H1 (cell line): ENCODE measurements at regions not wholly inside any gene's neighbourhood (a gene's known extent, or its start where the extent isn't known, plus 50 kb on each side); places are given as distances from the start of the nearest gene placed in this dataset.

Experiments
- CTCF ChIA-PET: fragments of 300-600 bp; sonication (Branson Sonifier 250); formaldehyde crosslinking; loops from one replicate; lab custom pipeline; 2021; ENCODE audit not compliant: partially characterized antibody; lab: Charles Lee
- POLR2A ChIA-PET: fragments of 300-600 bp; sonication (Branson Sonifier 250); formaldehyde crosslinking; loops from one replicate; lab custom pipeline; 2021; ENCODE audit warnings: inconsistent platforms; ENCODE audit not compliant: partially characterized antibody; lab: Charles Lee
- DNase-seq, 2 experiments: peaks; one replicate each; pipeline versions ENCODE4 v3.0.0 to v3.0.0-alpha.2; 2010 to 2022; ENCODE audit warnings: low spot score in 2 of 2, low read depth in 1 of 2, mixed read lengths in 1 of 2
- FAIRE-seq: peaks from 2 replicates; lab custom pipeline; 2011; peaks lifted over from hg19 to GRCh38; lab: Jason Lieb, UNC
- H2AFZ ChIP-seq: 2 replicates; pipeline ENCODE4 v1.8.1; 2012; ENCODE audit warnings: low read length, inconsistent platforms
- H2AK5ac ChIP-seq: 2 replicates; pipeline ENCODE4 v1.6.1; 2013; ENCODE audit warnings: low read depth, low read length
- H2BK120ac ChIP-seq: replicated peaks from 2 replicates; pipeline ENCODE3; 2013; ENCODE audit warnings: low read depth, low read length, inconsistent platforms
- H2BK12ac ChIP-seq: 2 replicates; pipeline ENCODE4 v1.6.1; 2013; ENCODE audit warnings: low read depth, low read length
- H2BK15ac ChIP-seq: 2 replicates; pipeline ENCODE4 v1.6.1; 2013; ENCODE audit warnings: low read length
- H2BK20ac ChIP-seq: 2 replicates; pipeline ENCODE4 v1.6.1; 2013; ENCODE audit warnings: low read length
- H2BK5ac ChIP-seq: 2 replicates; pipeline ENCODE4 v1.6.1; 2013; ENCODE audit warnings: low read depth, low read length
- H3K14ac ChIP-seq: 2 replicates; pipeline ENCODE4 v1.6.1; 2013; ENCODE audit warnings: inconsistent platforms; ENCODE audit not compliant: insufficient read length
- H3K18ac ChIP-seq: 2 replicates; pipeline ENCODE4 v1.6.1; 2013; ENCODE audit warnings: low read length; ENCODE audit errors: extremely low read depth
- H3K23ac ChIP-seq: 2 replicates; pipeline ENCODE4 v1.6.1; 2013; ENCODE audit warnings: inconsistent platforms; ENCODE audit not compliant: insufficient read length
- H3K23me2 ChIP-seq: 2 replicates; pipeline ENCODE4 v1.6.1; 2013; ENCODE audit warnings: low read depth, low read length
- H3K27ac ChIP-seq: 2 replicates; pipeline ENCODE4 v1.6.1; 2011; ENCODE audit warnings: low read depth, low read length, inconsistent platforms
- H3K27me3 ChIP-seq, 4 experiments: replicated peaks in 1 of 4; 1 replicate in 1 of 4; 2 replicates in 3 of 4; pipeline versions ENCODE4 v1.6.1 to v1.8.1; 2011 to 2013; ENCODE audit warnings: low read length in 3 of 4, mild to moderate bottlenecking in 3 of 4, inconsistent platforms in 2 of 4, mixed read lengths in 2 of 4, moderate library complexity in 1 of 4; ENCODE audit not compliant: control insufficient read depth in 3 of 4, insufficient read depth in 3 of 4; ENCODE audit errors: extremely low read depth in 1 of 4
- H3K36me3 ChIP-seq, 4 experiments: 2 replicates each; pipeline versions ENCODE4 v1.6.1 to v1.8.1; 2011 to 2013; ENCODE audit warnings: mild to moderate bottlenecking in 4 of 4, low read length in 3 of 4, moderate library complexity in 2 of 4, control low read depth in 1 of 4, inconsistent platforms in 1 of 4; ENCODE audit not compliant: insufficient read depth in 4 of 4, control insufficient read depth in 2 of 4
- H3K4ac ChIP-seq: replicated peaks from 2 replicates; pipeline ENCODE3; 2013; ENCODE audit warnings: low read length, low read depth, mixed read lengths, inconsistent platforms; ENCODE audit not compliant: insufficient read length
- H3K4me1 ChIP-seq, 4 experiments: replicated peaks in 1 of 4; 1 replicate in 1 of 4; 2 replicates in 3 of 4; pipeline versions ENCODE4 v1.6.1 to v1.8.1; 2011 to 2013; ENCODE audit warnings: low read length in 3 of 4, inconsistent platforms in 2 of 4, mixed read lengths in 1 of 4; ENCODE audit not compliant: insufficient read depth in 4 of 4, control insufficient read depth in 3 of 4
- H3K4me2 ChIP-seq, 2 experiments: 2 replicates each; pipeline versions ENCODE4 v1.6.1 to v1.8.1; 2011 to 2013; ENCODE audit warnings: low read depth in 2 of 2, low read length in 2 of 2, control low read depth in 1 of 2, inconsistent platforms in 1 of 2, mild to moderate bottlenecking in 1 of 2; ENCODE audit not compliant: insufficient read depth in 1 of 2
- H3K4me3 ChIP-seq, 4 experiments: fragments of 200-600, 300-600 bp in 1 of 4; sonication (generic), shearing (Covaris generic), sonication (Bioruptor Twin) in 1 of 4; 2 replicates each; pipeline versions ENCODE4 v1.5.1 to v1.8.1; 2011 to 2016; ENCODE audit warnings: low read length in 4 of 4, low read depth in 3 of 4, control low read depth in 2 of 4, inconsistent platforms in 2 of 4, mild to moderate bottlenecking in 2 of 4, mixed read lengths in 1 of 4, moderate library complexity in 1 of 4; ENCODE audit not compliant: insufficient read depth in 2 of 4; ENCODE audit errors: extremely low read depth in 1 of 4
- H3K56ac ChIP-seq: replicated peaks from 2 replicates; pipeline ENCODE3; 2013; ENCODE audit warnings: low read depth, mild to moderate bottlenecking, mixed read lengths, low read length, inconsistent platforms; ENCODE audit not compliant: insufficient read length
- H3K79me1 ChIP-seq: 2 replicates; pipeline ENCODE4 v1.6.1; 2013; ENCODE audit warnings: low read depth, low read length, control low read depth
- H3K79me2 ChIP-seq, 2 experiments: 2 replicates each; pipeline versions ENCODE4 v1.6.1 to v1.8.1; 2012 to 2013; ENCODE audit warnings: low read length in 2 of 2, mild to moderate bottlenecking in 2 of 2, inconsistent platforms in 1 of 2; ENCODE audit not compliant: insufficient read depth in 2 of 2, control insufficient read depth in 1 of 2
- H3K9ac ChIP-seq, 4 experiments: replicated peaks in 1 of 4; 1 replicate in 1 of 4; 2 replicates in 3 of 4; pipeline versions ENCODE4 v1.6.1 to v1.8.1; 2011 to 2013; ENCODE audit warnings: low read depth in 3 of 4, low read length in 3 of 4, control low read depth in 2 of 4, mild to moderate bottlenecking in 2 of 4, moderate library complexity in 2 of 4, inconsistent platforms in 1 of 4; ENCODE audit errors: extremely low read depth in 1 of 4
- H3K9me3 ChIP-seq, 2 experiments: 2 replicates each; pipeline versions ENCODE4 v1.6.1 to v1.8.1; 2012 to 2013; ENCODE audit warnings: mild to moderate bottlenecking in 2 of 2, moderate library complexity in 2 of 2, control low read depth in 1 of 2, inconsistent platforms in 1 of 2, low read depth in 1 of 2, low read length in 1 of 2, mixed read lengths in 1 of 2; ENCODE audit not compliant: insufficient read depth in 2 of 2
- H4K20me1 ChIP-seq, 2 experiments: replicated peaks in 1 of 2; 2 replicates each; pipeline versions ENCODE3 to v1.8.1; 2011 to 2013; ENCODE audit warnings: inconsistent platforms in 2 of 2, low read length in 2 of 2, mild to moderate bottlenecking in 1 of 2; ENCODE audit not compliant: insufficient read depth in 2 of 2, control insufficient read depth in 1 of 2
- H4K5ac ChIP-seq: 2 replicates; pipeline ENCODE4 v1.6.1; 2013; ENCODE audit warnings: low read length, low read depth, mixed read lengths, inconsistent platforms; ENCODE audit not compliant: insufficient read length
- H4K8ac ChIP-seq: 2 replicates; pipeline ENCODE4 v1.8.0; 2013; ENCODE audit warnings: mild to moderate bottlenecking, moderate library complexity, low read length, inconsistent platforms; ENCODE audit not compliant: insufficient read depth; ENCODE audit errors: extremely low read depth
- H4K91ac ChIP-seq: replicated peaks from 2 replicates; pipeline ENCODE3; 2013; ENCODE audit warnings: low read length, mixed read lengths, inconsistent platforms; ENCODE audit not compliant: insufficient read length
- BACH1 ChIP-seq: IDR thresholded peaks from 2 replicates; pipeline ENCODE4 v1.6.1; 2012; ENCODE audit warnings: low read length, improper control_type of control experiment
- CBX5 ChIP-seq: fragments of 300-800, 300-1000 bp; sonication (generic); IDR thresholded peaks from 2 replicates; pipeline ENCODE4 v1.7.1; 2016; ENCODE audit warnings: antibody characterized with exemption, low read length, low read depth
- CEBPB ChIP-seq: IDR thresholded peaks from 2 replicates; pipeline ENCODE4 v1.6.1; 2012; ENCODE audit warnings: low read depth, low read length
- EZH2 ChIP-seq: fragments of 200-600 bp; sonication (generic); IDR thresholded peaks from 2 replicates; pipeline ENCODE4 v1.7.1; 2012; ENCODE audit warnings: low read depth, mild to moderate bottlenecking, moderate library complexity, low read length, inconsistent platforms; ENCODE audit not compliant: severe bottlenecking
- HDAC6 ChIP-seq: IDR thresholded peaks from one replicate; pipeline ENCODE4 v1.7.1; 2012; ENCODE audit warnings: low read depth, mild to moderate bottlenecking, inconsistent platforms, low read length, moderate library complexity
- NRF1 ChIP-seq: IDR thresholded peaks from 2 replicates; pipeline ENCODE4 v1.6.1; 2011; ENCODE audit warnings: mild to moderate bottlenecking, low read depth, low read length, improper control_type of control experiment
- RFX5 ChIP-seq: IDR thresholded peaks from 2 replicates; pipeline ENCODE4 v1.6.1; 2011; ENCODE audit warnings: low read depth, low read length, improper control_type of control experiment, borderline replicate concordance
- SP1 ChIP-seq: IDR thresholded peaks from 2 replicates; pipeline ENCODE4 v1.6.1; 2011; ENCODE audit warnings: low read depth, low read length
- TEAD4 ChIP-seq: IDR thresholded peaks from 2 replicates; pipeline ENCODE4 v1.6.1; 2012; ENCODE audit warnings: low read depth, low read length, inconsistent platforms, mixed read lengths
- USF2 ChIP-seq: IDR thresholded peaks from 2 replicates; pipeline ENCODE4 v1.6.1; 2011; ENCODE audit warnings: low read length, improper control_type of control experiment
- ZNF274 ChIP-seq: IDR thresholded peaks from 2 replicates; pipeline ENCODE4 v1.7.0; 2012; ENCODE audit warnings: low read length, borderline replicate concordance; ENCODE audit errors: extremely low read depth
- WGBS, 2 experiments: shearing (Covaris generic) in 1 of 2; methylation state at CpG; one replicate each; pipeline versions ENCODE4 v1.1.6 to v1.1.7; 2013 to 2015; ENCODE audit warnings: low lambda C conversion rate in 2 of 2, mixed read lengths in 2 of 2, inconsistent platforms in 1 of 2, low coverage in 1 of 2, missing lambda C conversion rate in 1 of 2; ENCODE audit not compliant: insufficient replicate concordance in 2 of 2, insufficient coverage in 1 of 2, insufficient read length in 1 of 2; ENCODE audit errors: extremely low coverage in 1 of 2, missing lambda C conversion rate in 1 of 2; 5-methylcytosine and 5-hydroxymethylcytosine counted together
- TF ChIP-seq, protein P1 (sequence below): IDR thresholded peaks from 2 replicates; pipeline ENCODE4 v1.6.1; 2012; ENCODE audit warnings: low read length, inconsistent platforms

DNA sequence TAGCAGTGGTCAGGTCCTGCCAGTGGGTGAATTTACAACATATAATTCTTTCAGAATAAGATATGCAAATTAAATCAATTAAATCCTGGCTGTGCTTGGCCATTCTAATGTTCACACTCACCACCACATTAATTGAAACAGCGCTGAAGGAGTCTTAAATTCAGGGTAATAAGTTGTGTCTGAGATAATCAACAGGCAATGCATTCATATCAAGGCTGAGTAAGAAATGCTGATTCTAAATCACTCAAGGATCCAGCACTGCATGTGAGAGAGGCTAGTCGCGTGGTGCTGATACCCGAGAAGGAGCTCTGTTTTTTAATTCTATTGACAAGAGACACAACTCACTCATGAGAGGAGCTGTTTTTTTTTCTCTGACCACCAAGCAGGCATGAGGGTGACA, 588.8 kb upstream of the ADAMTS9 start:
- Histone ChIP-seq H3K23me2 (no peaks in the 10 kb centered on the region; the same call in 1 of the 2 replicates), H2BK120ac (no peak overlapping the region), H3K9me3 (no peaks in the 10 kb centered on the region), H2BK20ac (no peak overlapping the region), H3K4me3 (no peak overlapping the region), H3K9ac (no peak overlapping the region), H4K8ac (no peak overlapping the region), H4K5ac (no peak overlapping the region), H3K18ac (no peak overlapping the region), H3K4ac (no peak overlapping the region), H3K14ac (no peak overlapping the region), H4K91ac (no peak overlapping the region), H2AFZ (no peak overlapping the region), H3K27me3 (no peaks in the 10 kb centered on the region), H2BK5ac (no peak overlapping the region), H2BK12ac (no peak overlapping the region), H2BK15ac (no peak overlapping the region), H3K36me3 (no peaks in the 10 kb centered on the region), H4K20me1 (no peaks in the 10 kb centered on the region), H3K4me1 (peaks cover 2 to 12% (median 4%) of the 10 kb centered on the region in 4 experiments; a peak in 4 of 7 replicates), H3K23ac (no peak overlapping the region), H3K56ac (no peak overlapping the region), H2AK5ac (no peak overlapping the region), H3K79me1 (no peaks in the 10 kb centered on the region), H3K27ac (no peak overlapping the region), H3K4me2 (no peak overlapping the region), H3K79me2 (no peaks in the 10 kb centered on the region)
- ChIA-PET CTCF (interaction anchor here (1.0 to 2.7 kb wide), 3 partner anchors 14 to 58 kb away, joined by 3 to 9 read pairs (median 6); no protein-coding TSS in a partner anchor), POLR2A (interaction anchor here (1.1 kb wide), 1 partner anchor 16 kb away, joined by 3 read pairs; no protein-coding TSS in a partner anchor)
- DNase-seq: no peak
- FAIRE-seq: no peak
- WGBS, 2 experiments: 75% methylated on average over 4 of the region's 4 CpGs; no CpG with 5 or more reads in 1 of the 2 experiments
- TF ChIP-seq TEAD4 (no peak), SP1 (no peak), CBX5 (no peak), HDAC6 (no peak), CEBPB (no peak), NRF1 (no peak), BACH1 (no peak), RFX5 (no peak), USF2 (no peak), EZH2 (no peak), ZNF274 (no peak)
- TF ChIP-seq, protein P1, sequence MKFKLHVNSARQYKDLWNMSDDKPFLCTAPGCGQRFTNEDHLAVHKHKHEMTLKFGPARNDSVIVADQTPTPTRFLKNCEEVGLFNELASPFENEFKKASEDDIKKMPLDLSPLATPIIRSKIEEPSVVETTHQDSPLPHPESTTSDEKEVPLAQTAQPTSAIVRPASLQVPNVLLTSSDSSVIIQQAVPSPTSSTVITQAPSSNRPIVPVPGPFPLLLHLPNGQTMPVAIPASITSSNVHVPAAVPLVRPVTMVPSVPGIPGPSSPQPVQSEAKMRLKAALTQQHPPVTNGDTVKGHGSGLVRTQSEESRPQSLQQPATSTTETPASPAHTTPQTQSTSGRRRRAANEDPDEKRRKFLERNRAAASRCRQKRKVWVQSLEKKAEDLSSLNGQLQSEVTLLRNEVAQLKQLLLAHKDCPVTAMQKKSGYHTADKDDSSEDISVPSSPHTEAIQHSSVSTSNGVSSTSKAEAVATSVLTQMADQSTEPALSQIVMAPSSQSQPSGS: no peak
